B cell (primary cell): ENCODE measurements at regions not wholly inside any gene's neighbourhood (a gene's known extent, or its start where the extent isn't known, plus 50 kb on each side); places are given as distances from the start of the nearest gene placed in this dataset.

Source experiments
- ATAC-seq: fragments of 200-7000 bp; cut with Tn5 transposase; one replicate; pipeline ENCODE4 v1.10.0; 2021; ENCODE audit warnings: low read depth, mild to moderate bottlenecking, moderate number of reproducible peaks, moderate library complexity
- CTCF ChIA-PET: fragments of 350-600 bp; sonication (Branson Sonifier 250); formaldehyde crosslinking; loops from one replicate; lab custom pipeline; 2021; ENCODE audit warnings: antibody characterized with exemption, inconsistent platforms; lab: Charles Lee
- POLR2A ChIA-PET: fragments of 350-600 bp; sonication (Branson Sonifier 250); formaldehyde crosslinking; loops from one replicate; lab custom pipeline; 2021; ENCODE audit warnings: antibody characterized with exemption; lab: Charles Lee
- DNase-seq: peaks from one replicate; pipeline ENCODE4 v3.0.0; 2013
- H2AFZ ChIP-seq: 2 replicates; pipeline ENCODE4 v1.6.1; 2012; ENCODE audit warnings: mild to moderate bottlenecking, low read depth, low read length; ENCODE audit not compliant: insufficient read depth, poor library complexity, severe bottlenecking
- H3K27ac ChIP-seq, 2 donors: 1 replicate in 1 of 2; 2 replicates in 1 of 2; pipeline ENCODE4 v1.5.1; 2012 to 2013; ENCODE audit warnings: low read length in 2 of 2, mild to moderate bottlenecking in 2 of 2, moderate library complexity in 1 of 2
- H3K27me3 ChIP-seq, 4 experiments: fragments of 200-600 bp in 1 of 4; sonication (generic) in 1 of 4; replicated peaks in 1 of 4; 1 replicate in 2 of 4; 2 replicates in 2 of 4; pipeline versions ENCODE4 v1.6.1 to v1.7.0; 2013 to 2016; ENCODE audit warnings: low read length in 3 of 4, mild to moderate bottlenecking in 2 of 4, mixed read lengths in 1 of 4, moderate library complexity in 1 of 4; ENCODE audit not compliant: insufficient read depth in 4 of 4, control insufficient read depth in 3 of 4; ENCODE audit errors: control extremely low read depth in 1 of 4
- H3K36me3 ChIP-seq, 2 experiments: replicated peaks in 1 of 2; 1 replicate in 1 of 2; 2 replicates in 1 of 2; pipeline versions ENCODE4 v1.6.1 to v1.7.1; 2013; ENCODE audit warnings: low read length in 1 of 2; ENCODE audit not compliant: insufficient read depth in 2 of 2, control insufficient read depth in 1 of 2; ENCODE audit errors: control extremely low read depth in 1 of 2, extremely low read depth in 1 of 2
- H3K4me1 ChIP-seq, 2 donors: fragments of 200-600 bp in 1 of 2; sonication (generic) in 1 of 2; 1 replicate in 1 of 2; 2 replicates in 1 of 2; pipeline versions ENCODE4 v1.5.1 to v1.6.1; 2013 to 2017; ENCODE audit warnings: low read length in 2 of 2; ENCODE audit not compliant: control insufficient read depth in 2 of 2, insufficient read depth in 2 of 2
- H3K4me2 ChIP-seq: replicated peaks from 2 replicates; pipeline ENCODE3; 2012; ENCODE audit warnings: mild to moderate bottlenecking, low read depth, low read length; ENCODE audit not compliant: poor library complexity, severe bottlenecking
- H3K4me3 ChIP-seq, 5 experiments: fragments of 200-600 bp in 1 of 5; sonication (generic) in 1 of 5; 1 replicate in 3 of 5; 2 replicates in 2 of 5; pipeline versions ENCODE4 v1.5.1 to v1.7.0; 2011 to 2016; ENCODE audit warnings: low read length in 4 of 5, mild to moderate bottlenecking in 4 of 5, low read depth in 2 of 5, control low read depth in 1 of 5, moderate library complexity in 1 of 5; ENCODE audit not compliant: insufficient read depth in 1 of 5; ENCODE audit errors: control extremely low read depth in 1 of 5, extremely low read depth in 1 of 5
- H3K79me2 ChIP-seq: fragments of 200-600 bp; sonication (generic); one replicate; pipeline ENCODE4 v1.6.0; 2016; ENCODE audit warnings: low read length; ENCODE audit not compliant: control insufficient read depth, insufficient read depth
- H3K9ac ChIP-seq: fragments of 200-600 bp; sonication (generic); 2 replicates; pipeline ENCODE4 v1.6.1; 2017; ENCODE audit warnings: mild to moderate bottlenecking, low read length, moderate library complexity
- H3K9me3 ChIP-seq, 3 donors: one replicate each; pipeline versions ENCODE4 v1.6.1 to v1.7.1; 2013; ENCODE audit warnings: low read length in 2 of 3; ENCODE audit not compliant: control insufficient read depth in 2 of 3, insufficient read depth in 1 of 3; ENCODE audit errors: control extremely low read depth in 1 of 3
- H4K20me1 ChIP-seq: 2 replicates; pipeline ENCODE4 v1.6.0; 2012; ENCODE audit warnings: mild to moderate bottlenecking, low read length; ENCODE audit not compliant: insufficient read depth, control insufficient read depth, poor library complexity, severe bottlenecking
- H3K27ac Mint-ChIP-seq: one replicate; pipeline ENCODE4 v1.8.0; 2021; ENCODE audit warnings: mixed read lengths
- H3K27me3 Mint-ChIP-seq: one replicate; pipeline ENCODE4 v1.8.0; 2021; ENCODE audit warnings: mixed read lengths
- H3K4me1 Mint-ChIP-seq: one replicate; pipeline ENCODE4 v1.8.0; 2021; ENCODE audit warnings: mixed read lengths
- H3K4me3 Mint-ChIP-seq: one replicate; pipeline ENCODE4 v1.8.0; 2021; ENCODE audit warnings: mixed read lengths
- H3K9me3 Mint-ChIP-seq: one replicate; pipeline ENCODE4 v1.8.0; 2022; ENCODE audit warnings: mixed read lengths; ENCODE audit not compliant: insufficient read depth
- EZH2 ChIP-seq: IDR thresholded peaks from 2 replicates; pipeline ENCODE4 v1.6.1; 2012; ENCODE audit warnings: borderline replicate concordance, low read depth, mild to moderate bottlenecking, moderate library complexity, low read length; ENCODE audit not compliant: insufficient read depth, poor library complexity, severe bottlenecking
- WGBS: methylation state at CpG from one replicate; pipeline ENCODE4 v1.1.5; 2013; ENCODE audit warnings: missing lambda C conversion rate; ENCODE audit not compliant: insufficient coverage; 5-methylcytosine and 5-hydroxymethylcytosine counted together
- intact Hi-C: fragments of 100-400 bp; cut with micrococcal nuclease; formaldehyde crosslinking; loops from one replicate; pipeline ENCODE4 v1.10.0; 2022
- TF ChIP-seq, protein P1 (sequence below): fragments of 200-600 bp; IDR thresholded peaks from one replicate; pipeline ENCODE4 v1.8.0; 2022; ENCODE audit warnings: antibody characterized with exemption, mild to moderate bottlenecking

DNA sequence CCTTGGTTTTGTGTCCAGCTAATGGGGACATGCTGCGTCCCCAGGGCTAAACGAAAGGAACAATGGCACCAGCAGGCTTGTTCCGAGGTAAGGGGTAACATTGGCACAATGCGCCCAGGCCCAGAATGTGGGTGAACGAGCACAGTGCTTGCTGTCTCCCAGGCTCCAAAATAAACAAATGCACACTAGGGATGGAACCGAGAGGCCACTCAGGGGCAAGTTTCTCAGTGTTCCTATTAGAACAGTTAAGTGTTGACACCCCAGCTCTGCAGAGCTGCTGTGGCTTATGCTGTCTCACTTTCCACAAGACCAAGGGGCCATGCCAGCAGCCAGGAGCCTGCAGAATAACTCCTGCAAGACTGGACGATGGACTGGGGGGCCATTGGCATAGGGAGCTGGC is 492.4 kb downstream of the GADD45G start:
- intact Hi-C loops, result no loop called here
- H4K20me1 ChIP-seq, result no peaks in the 10 kb centered on the region
- H3K27me3 ChIP-seq, result peaks cover 0 to 4% (median 2%) of the 10 kb centered on the region in 4 experiments
- peaks cover 3% of the 10 kb centered on the region in 2 donors for H3K4me1 ChIP-seq
- CTCF ChIA-PET, result interaction anchor here (0.6 to 2.7 kb wide), 8 partner anchors 8 to 505 kb away, joined by 3 to 28 read pairs (median 5); no protein-coding TSS in a partner anchor
- no peak for TF ChIP-seq EZH2
- TF ChIP-seq, protein P1, sequence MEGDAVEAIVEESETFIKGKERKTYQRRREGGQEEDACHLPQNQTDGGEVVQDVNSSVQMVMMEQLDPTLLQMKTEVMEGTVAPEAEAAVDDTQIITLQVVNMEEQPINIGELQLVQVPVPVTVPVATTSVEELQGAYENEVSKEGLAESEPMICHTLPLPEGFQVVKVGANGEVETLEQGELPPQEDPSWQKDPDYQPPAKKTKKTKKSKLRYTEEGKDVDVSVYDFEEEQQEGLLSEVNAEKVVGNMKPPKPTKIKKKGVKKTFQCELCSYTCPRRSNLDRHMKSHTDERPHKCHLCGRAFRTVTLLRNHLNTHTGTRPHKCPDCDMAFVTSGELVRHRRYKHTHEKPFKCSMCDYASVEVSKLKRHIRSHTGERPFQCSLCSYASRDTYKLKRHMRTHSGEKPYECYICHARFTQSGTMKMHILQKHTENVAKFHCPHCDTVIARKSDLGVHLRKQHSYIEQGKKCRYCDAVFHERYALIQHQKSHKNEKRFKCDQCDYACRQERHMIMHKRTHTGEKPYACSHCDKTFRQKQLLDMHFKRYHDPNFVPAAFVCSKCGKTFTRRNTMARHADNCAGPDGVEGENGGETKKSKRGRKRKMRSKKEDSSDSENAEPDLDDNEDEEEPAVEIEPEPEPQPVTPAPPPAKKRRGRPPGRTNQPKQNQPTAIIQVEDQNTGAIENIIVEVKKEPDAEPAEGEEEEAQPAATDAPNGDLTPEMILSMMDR, result no peak
- POLR2A ChIA-PET, result no interaction called here
- H3K9me3 Mint-ChIP-seq, result no peaks in the 10 kb centered on the region
- no peak overlapping the region for H3K4me3 Mint-ChIP-seq
- ATAC-seq, result no peak
- peaks cover 3% of the 10 kb centered on the region for H3K4me1 Mint-ChIP-seq
- no peak for DNase-seq
- no peaks in the 10 kb centered on the region for H3K79me2 ChIP-seq
- H3K4me2 ChIP-seq, result no peak overlapping the region
- peaks cover 6% of the 10 kb centered on the region for H3K27me3 Mint-ChIP-seq
- H3K9ac ChIP-seq, result no peak overlapping the region
- 93% methylated on average over 6 of the region's 7 CpGs for WGBS
- H2AFZ ChIP-seq, result no peak overlapping the region
- H3K27ac Mint-ChIP-seq, result no peak overlapping the region
- no peaks in the 10 kb centered on the region for H3K36me3 ChIP-seq
- H3K9me3 ChIP-seq, result no peaks in the 10 kb centered on the region
- no peak overlapping the region for H3K27ac ChIP-seq
- no peak overlapping the region for H3K4me3 ChIP-seq

DNA sequence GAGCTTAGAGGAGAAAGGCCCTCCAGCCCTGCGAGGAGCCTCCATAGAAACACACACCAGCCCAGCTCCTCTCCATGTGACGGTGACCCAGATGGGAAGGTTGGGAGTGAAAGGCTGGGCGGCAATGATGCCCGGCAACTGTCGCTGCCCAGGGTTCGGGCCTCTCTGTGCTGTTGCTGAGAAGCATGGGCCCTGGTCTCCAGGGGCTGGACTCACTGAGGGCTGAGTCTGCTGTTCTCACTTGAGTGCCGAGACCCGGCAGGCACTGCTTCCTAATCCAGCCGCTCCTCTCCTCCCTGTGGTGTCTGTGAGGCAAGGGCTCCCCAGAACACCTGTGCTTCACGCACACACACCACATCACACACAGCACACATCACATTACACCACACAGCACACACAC is 493.6 kb downstream of the GADD45G start:
- no peak overlapping the region for H2AFZ ChIP-seq
- CTCF ChIA-PET, result interaction anchor here (0.6 to 2.6 kb wide), 7 partner anchors 9 to 506 kb away, joined by 3 to 28 read pairs (median 4); no protein-coding TSS in a partner anchor
- ATAC-seq (no peak), DNase-seq (no peak)
- TF ChIP-seq, protein P1, result no peak
- no peak for TF ChIP-seq EZH2
- H3K79me2 ChIP-seq, result no peaks in the 10 kb centered on the region
- H3K4me3 ChIP-seq, result no peak overlapping the region
- no peak overlapping the region for H3K27ac ChIP-seq
- no peak overlapping the region for H3K9ac ChIP-seq
- H3K4me2 ChIP-seq, result no peak overlapping the region
- H3K27me3 ChIP-seq, result peaks cover 0 to 4% (median 2%) of the 10 kb centered on the region in 4 experiments
- H3K4me1 Mint-ChIP-seq, result peaks cover 6% of the 10 kb centered on the region
- H3K4me1 ChIP-seq, result peaks cover 3 to 6% of the 10 kb centered on the region in 2 donors
- 90% methylated on average over 8 of the region's 10 CpGs for WGBS
- no peak overlapping the region for H3K27ac Mint-ChIP-seq
- peaks cover 4% of the 10 kb centered on the region for H3K27me3 Mint-ChIP-seq
- H3K9me3 Mint-ChIP-seq, result no peaks in the 10 kb centered on the region
- H3K4me3 Mint-ChIP-seq, result no peak overlapping the region
- POLR2A ChIA-PET, result no interaction called here
- no peaks in the 10 kb centered on the region for H3K36me3 ChIP-seq
- intact Hi-C loops, result no loop called here
- no peaks in the 10 kb centered on the region for H4K20me1 ChIP-seq
- no peaks in the 10 kb centered on the region for H3K9me3 ChIP-seq
